ENCODE measurements at regions not wholly inside any gene's neighbourhood (a gene's known extent, or its start where the extent isn't known, plus 50 kb on each side); places are given as distances from the start of the nearest gene placed in this dataset.

DNA sequence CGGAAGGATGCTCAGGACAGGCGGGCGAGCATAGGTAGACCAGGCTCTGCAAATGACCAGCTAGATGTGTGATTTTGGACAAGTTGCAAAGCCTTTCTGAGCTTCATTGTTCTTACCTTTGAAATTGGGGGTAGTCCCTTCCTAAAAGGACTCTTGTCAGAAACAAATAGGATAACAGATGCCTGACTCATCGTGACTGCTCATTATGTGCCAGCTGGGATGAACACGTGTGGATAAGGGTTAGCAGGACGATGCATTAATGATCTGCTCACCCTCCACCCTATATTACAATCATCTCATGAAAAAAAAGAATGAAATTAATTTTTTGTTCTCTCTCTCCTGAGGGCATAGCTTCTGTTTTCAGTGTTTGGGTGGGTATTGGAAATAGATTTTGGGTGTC, 223.4 kb downstream of the NR2F2 start:
- Histone ChIP-seq H3K27ac (replicated peaks; ENCODE audit: low read length) (no peak overlapping the region), H2BK120ac (ENCODE audit: low read depth, low read length) (no peak overlapping the region), H4K8ac (ENCODE audit: low read depth, low read length) (no peak overlapping the region), H3K23ac (ENCODE audit: low read depth, low read length, poor library complexity) (no peak overlapping the region), H3K27me3 (ENCODE audit: control insufficient read depth in 3 of 3, insufficient read depth in 3 of 3, low read depth in 1 of 3, low read length in 3 of 3) (no peaks in the 10 kb centered on the region), H2BK15ac (ENCODE audit: low read length) (no peak overlapping the region), H3K4me3 (ENCODE audit: low read length in 2 of 2) (no peak overlapping the region), H3K18ac (ENCODE audit: low read length) (no peak overlapping the region), H3K4ac (ENCODE audit: low read length) (no peak overlapping the region), H3K36me3 (replicated peaks in 1 of 2; ENCODE audit: control insufficient read depth in 2 of 2, insufficient read depth in 2 of 2, low read length in 2 of 2) (no peaks in the 10 kb centered on the region), H2AFZ (ENCODE audit: low read length) (no peak overlapping the region), H2AK5ac (ENCODE audit: low read depth, low read length) (no peak overlapping the region), H3K4me2 (ENCODE audit: insufficient read depth, low read length, poor library complexity, severe bottlenecking) (no peak overlapping the region), H3K14ac (ENCODE audit: low read length) (no peak overlapping the region), H2BK12ac (ENCODE audit: low read length) (no peak overlapping the region), H3K9me3 (replicated peaks in 1 of 2; ENCODE audit: control insufficient read depth in 2 of 2, insufficient read depth in 1 of 2, low read depth in 1 of 2, low read length in 2 of 2) (peaks cover 0 to 2% of the 10 kb centered on the region in 2 donors), H4K91ac (ENCODE audit: low read depth, low read length, poor library complexity) (no peak overlapping the region), H3K4me1 (ENCODE audit: control insufficient read depth in 2 of 2, insufficient read depth in 1 of 2, low read depth in 1 of 2, low read length in 2 of 2) (no peaks in the 10 kb centered on the region), H3K9ac (ENCODE audit: low read depth, low read length, poor library complexity) (no peak overlapping the region), H3K79me1 (ENCODE audit: low read depth, low read length) (no peaks in the 10 kb centered on the region), H2BK5ac (ENCODE audit: low read length) (no peak overlapping the region)
- no peak for DNase-seq (ENCODE audit: low spot score)
- WGBS, 2 donors (ENCODE audit: extremely low coverage in 2 of 2, insufficient read length in 2 of 2, insufficient replicate concordance in 1 of 2) = no CpG with 5 or more reads among the region's 6 CpGs

DNA sequence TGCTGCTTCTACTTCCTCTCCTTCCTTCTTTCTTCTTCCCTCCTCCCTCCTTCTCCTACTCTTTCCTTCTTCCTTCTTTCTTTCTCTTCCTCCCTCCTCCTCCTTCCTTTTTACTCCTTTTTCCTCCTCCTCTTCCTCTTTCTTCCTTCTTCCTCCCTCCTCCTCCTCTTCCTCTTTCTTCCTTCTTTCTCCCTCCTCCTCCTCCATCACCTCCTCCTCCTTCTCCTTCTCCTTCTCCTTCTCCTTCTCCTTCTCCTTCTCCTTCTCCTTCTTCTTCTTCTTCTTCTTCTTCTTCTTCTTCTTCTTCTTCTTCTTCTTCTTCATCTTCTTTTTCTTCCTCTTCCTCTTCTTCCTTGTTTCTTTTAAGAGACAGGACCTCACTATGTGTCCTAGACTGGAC, 224.0 kb downstream of the NR2F2 start:
- DNase-seq (ENCODE audit: low spot score) = no peak
- H3K9ac ChIP-seq (ENCODE audit: low read depth, low read length, poor library complexity) = no peak overlapping the region

DNA sequence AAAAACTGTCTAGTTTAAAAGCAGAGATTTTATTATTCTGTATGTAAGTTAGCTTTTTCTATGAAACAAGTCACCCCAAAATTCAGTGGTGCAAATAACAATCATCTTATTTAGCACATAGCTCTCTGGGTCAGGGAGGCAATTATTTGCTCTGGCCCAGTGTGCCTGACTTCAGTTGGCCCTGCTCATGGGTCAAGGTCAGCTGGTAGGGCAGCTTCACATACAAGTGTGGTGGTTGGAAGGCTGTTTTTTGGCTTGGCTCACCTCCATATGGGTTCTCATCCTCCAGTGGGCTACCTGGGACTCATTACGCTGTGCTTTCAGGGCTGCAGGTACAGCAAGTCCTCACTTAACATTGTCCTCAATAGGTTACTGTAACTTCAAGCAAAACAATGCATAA, 228.6 kb downstream of the NR2F2 start:
- H3K36me3 ChIP-seq (replicated peaks in 1 of 2; ENCODE audit: control insufficient read depth in 2 of 2, insufficient read depth in 2 of 2, low read length in 2 of 2) = no peaks in the 10 kb centered on the region
- DNase-seq (ENCODE audit: low spot score) = no peak
- no CpG with 5 or more reads among the region's 1 CpG for WGBS, 2 donors (ENCODE audit: extremely low coverage in 2 of 2, insufficient read length in 2 of 2, insufficient replicate concordance in 1 of 2)

More for the DNA sequence above, 224.0 kb downstream of the NR2F2 start:
- no peaks in the 10 kb centered on the region for H3K79me1 ChIP-seq (ENCODE audit: low read depth, low read length)
- H3K18ac ChIP-seq (ENCODE audit: low read length) = no peak overlapping the region
- H4K91ac ChIP-seq (ENCODE audit: low read depth, low read length, poor library complexity) = no peak overlapping the region
- no peak overlapping the region for H2BK5ac ChIP-seq (ENCODE audit: low read length)
- H3K4me2 ChIP-seq (ENCODE audit: insufficient read depth, low read length, poor library complexity, severe bottlenecking) = no peak overlapping the region
- no peaks in the 10 kb centered on the region for H3K27me3 ChIP-seq (ENCODE audit: control insufficient read depth in 3 of 3, insufficient read depth in 3 of 3, low read depth in 1 of 3, low read length in 3 of 3)
- H2BK12ac ChIP-seq (ENCODE audit: low read length) = no peak overlapping the region
- H3K9me3 ChIP-seq (replicated peaks in 1 of 2; ENCODE audit: control insufficient read depth in 2 of 2, insufficient read depth in 1 of 2, low read depth in 1 of 2, low read length in 2 of 2) = peaks cover 0 to 2% of the 10 kb centered on the region in 2 donors
- H2AFZ ChIP-seq (ENCODE audit: low read length) = no peak overlapping the region
- H3K36me3 ChIP-seq (replicated peaks in 1 of 2; ENCODE audit: control insufficient read depth in 2 of 2, insufficient read depth in 2 of 2, low read length in 2 of 2) = no peaks in the 10 kb centered on the region
- H2BK120ac ChIP-seq (ENCODE audit: low read depth, low read length) = no peak overlapping the region
- H3K4ac ChIP-seq (ENCODE audit: low read length) = no peak overlapping the region
- H2BK15ac ChIP-seq (ENCODE audit: low read length) = no peak overlapping the region
- H3K23ac ChIP-seq (ENCODE audit: low read depth, low read length, poor library complexity) = no peak overlapping the region
- no peak overlapping the region for H3K14ac ChIP-seq (ENCODE audit: low read length)
- H3K4me3 ChIP-seq (ENCODE audit: low read length in 2 of 2) = no peak overlapping the region
- H2AK5ac ChIP-seq (ENCODE audit: low read depth, low read length) = no peak overlapping the region
- H3K27ac ChIP-seq (replicated peaks; ENCODE audit: low read length) = no peak overlapping the region
- no peaks in the 10 kb centered on the region for H3K4me1 ChIP-seq (ENCODE audit: control insufficient read depth in 2 of 2, insufficient read depth in 1 of 2, low read depth in 1 of 2, low read length in 2 of 2)
- H4K8ac ChIP-seq (ENCODE audit: low read depth, low read length) = no peak overlapping the region

DNA sequence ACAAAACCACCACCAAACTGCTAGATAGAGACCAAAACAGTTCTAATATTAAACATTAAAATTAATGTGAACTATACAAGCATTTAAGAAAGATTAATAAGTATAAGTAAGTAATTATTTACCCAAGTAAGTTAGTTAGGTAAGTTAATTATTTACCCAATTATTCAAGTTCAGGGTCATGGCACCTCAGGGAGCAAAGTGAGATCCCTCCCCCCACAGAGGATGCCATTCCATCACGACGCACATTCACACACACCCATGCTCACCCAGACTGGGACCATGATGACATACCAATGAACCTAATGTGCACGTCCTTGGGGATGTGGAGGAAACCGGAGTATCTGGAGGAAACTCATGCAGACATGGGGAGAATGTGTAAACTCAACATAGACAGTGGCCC, 229.1 kb downstream of the NR2F2 start:
- Histone ChIP-seq H3K4me1 (ENCODE audit: control insufficient read depth in 2 of 2, insufficient read depth in 1 of 2, low read depth in 1 of 2, low read length in 2 of 2) (no peaks in the 10 kb centered on the region), H3K23ac (ENCODE audit: low read depth, low read length, poor library complexity) (no peak overlapping the region), H2BK120ac (ENCODE audit: low read depth, low read length) (no peak overlapping the region), H2BK12ac (ENCODE audit: low read length) (no peak overlapping the region), H3K4ac (ENCODE audit: low read length) (no peak overlapping the region), H3K9me3 (replicated peaks in 1 of 2; ENCODE audit: control insufficient read depth in 2 of 2, insufficient read depth in 1 of 2, low read depth in 1 of 2, low read length in 2 of 2) (peaks cover 2 to 6% of the 10 kb centered on the region in 2 donors), H3K18ac (ENCODE audit: low read length) (no peak overlapping the region), H3K14ac (ENCODE audit: low read length) (no peak overlapping the region), H3K79me1 (ENCODE audit: low read depth, low read length) (no peaks in the 10 kb centered on the region), H3K27ac (replicated peaks; ENCODE audit: low read length) (no peak overlapping the region), H3K4me3 (ENCODE audit: low read length in 2 of 2) (no peak overlapping the region), H3K9ac (ENCODE audit: low read depth, low read length, poor library complexity) (no peak overlapping the region), H2BK5ac (ENCODE audit: low read length) (no peak overlapping the region), H2BK15ac (ENCODE audit: low read length) (no peak overlapping the region), H3K4me2 (ENCODE audit: insufficient read depth, low read length, poor library complexity, severe bottlenecking) (no peak overlapping the region), H4K8ac (ENCODE audit: low read depth, low read length) (no peak overlapping the region), H4K91ac (ENCODE audit: low read depth, low read length, poor library complexity) (no peak overlapping the region), H2AFZ (ENCODE audit: low read length) (no peak overlapping the region), H3K36me3 (replicated peaks in 1 of 2; ENCODE audit: control insufficient read depth in 2 of 2, insufficient read depth in 2 of 2, low read length in 2 of 2) (no peaks in the 10 kb centered on the region), H3K27me3 (ENCODE audit: control insufficient read depth in 3 of 3, insufficient read depth in 3 of 3, low read depth in 1 of 3, low read length in 3 of 3) (no peaks in the 10 kb centered on the region), H2AK5ac (ENCODE audit: low read depth, low read length) (no peak overlapping the region)
- no CpG with 5 or more reads among the region's 4 CpGs for WGBS, 2 donors (ENCODE audit: extremely low coverage in 2 of 2, insufficient read length in 2 of 2, insufficient replicate concordance in 1 of 2)
- no peak for DNase-seq (ENCODE audit: low spot score)

More for the DNA sequence above, 228.6 kb downstream of the NR2F2 start:
- H3K27ac ChIP-seq (replicated peaks; ENCODE audit: low read length) = no peak overlapping the region
- H3K4me3 ChIP-seq (ENCODE audit: low read length in 2 of 2) = no peak overlapping the region
- no peak overlapping the region for H2AFZ ChIP-seq (ENCODE audit: low read length)
- H2BK5ac ChIP-seq (ENCODE audit: low read length) = no peak overlapping the region
- H3K18ac ChIP-seq (ENCODE audit: low read length) = no peak overlapping the region
- no peak overlapping the region for H4K91ac ChIP-seq (ENCODE audit: low read depth, low read length, poor library complexity)
- H3K79me1 ChIP-seq (ENCODE audit: low read depth, low read length) = no peaks in the 10 kb centered on the region
- no peak overlapping the region for H2BK12ac ChIP-seq (ENCODE audit: low read length)
- H3K4me2 ChIP-seq (ENCODE audit: insufficient read depth, low read length, poor library complexity, severe bottlenecking) = no peak overlapping the region
- H4K8ac ChIP-seq (ENCODE audit: low read depth, low read length) = no peak overlapping the region
- H3K4ac ChIP-seq (ENCODE audit: low read length) = no peak overlapping the region
- no peak overlapping the region for H3K9ac ChIP-seq (ENCODE audit: low read depth, low read length, poor library complexity)
- no peak overlapping the region for H2BK120ac ChIP-seq (ENCODE audit: low read depth, low read length)
- no peaks in the 10 kb centered on the region for H3K27me3 ChIP-seq (ENCODE audit: control insufficient read depth in 3 of 3, insufficient read depth in 3 of 3, low read depth in 1 of 3, low read length in 3 of 3)
- no peak overlapping the region for H3K14ac ChIP-seq (ENCODE audit: low read length)
- no peak overlapping the region for H2BK15ac ChIP-seq (ENCODE audit: low read length)
- no peaks in the 10 kb centered on the region for H3K4me1 ChIP-seq (ENCODE audit: control insufficient read depth in 2 of 2, insufficient read depth in 1 of 2, low read depth in 1 of 2, low read length in 2 of 2)
- H3K9me3 ChIP-seq (replicated peaks in 1 of 2; ENCODE audit: control insufficient read depth in 2 of 2, insufficient read depth in 1 of 2, low read depth in 1 of 2, low read length in 2 of 2) = peaks cover under 1 to 2% of the 10 kb centered on the region in 2 donors
- no peak overlapping the region for H2AK5ac ChIP-seq (ENCODE audit: low read depth, low read length)
- H3K23ac ChIP-seq (ENCODE audit: low read depth, low read length, poor library complexity) = no peak overlapping the region
